Right lobe of liver (tissue), 6 donors: ENCODE measurements at regions not wholly inside any gene's neighbourhood (a gene's known extent, or its start where the extent isn't known, plus 50 kb on each side); places are given as distances from the start of the nearest gene placed in this dataset.
A peak's percentile ranks its signal among the peaks of the same experiment; 100 is the strongest.

ENCODE experiments used
- ATAC-seq, 4 donors: fragments of 200-7000 bp; cut with Tn5 transposase; one replicate each; pipeline ENCODE4 v1.9.1; 2020; ENCODE audit warnings: mild to moderate bottlenecking in 4 of 4, moderate library complexity in 4 of 4
- DNase-seq, 3 donors: peaks; one replicate each; pipeline ENCODE4 v3.0.0-alpha.2; 2020
- H3K27ac ChIP-seq, 3 donors: fragments of 200-600 bp; one replicate each; pipeline ENCODE4 v1.8.0; 2022
- H3K27me3 ChIP-seq, 2 donors: fragments of 200-600 bp; one replicate each; pipeline ENCODE4 v1.8.0; 2022
- H3K36me3 ChIP-seq, 4 donors: fragments of 200-600 bp; sonication (generic) in 1 of 4; one replicate each; pipeline versions ENCODE4 v1.5.1 to v1.8.0; 2017 to 2022; ENCODE audit warnings: control low read depth in 1 of 4
- H3K4me1 ChIP-seq, 4 donors: fragments of 200-600 bp; sonication (generic) in 1 of 4; one replicate each; pipeline versions ENCODE4 v1.5.1 to v1.8.0; 2017 to 2022; ENCODE audit warnings: control low read depth in 1 of 4
- H3K4me3 ChIP-seq, 3 donors: fragments of 200-600 bp; one replicate each; pipeline ENCODE4 v1.8.0; 2022
- H3K9me3 ChIP-seq, 4 donors: fragments of 200-600 bp; sonication (generic) in 1 of 4; one replicate each; pipeline versions ENCODE4 v1.5.1 to v1.8.0; 2017 to 2022; ENCODE audit warnings: control low read depth in 1 of 4
- POLR2A ChIP-seq: fragments of 450-650 bp; IDR thresholded peaks from one replicate; pipeline ENCODE4 v1.6.1; 2017; ENCODE audit warnings: antibody characterized with exemption, mild to moderate bottlenecking
- WGBS: methylation state at CpG from one replicate; pipeline ENCODE4 v1.1.6; 2018; ENCODE audit warnings: low coverage, low lambda C conversion rate; ENCODE audit not compliant: insufficient coverage; ENCODE audit errors: missing lambda C conversion rate; 5-methylcytosine and 5-hydroxymethylcytosine counted together
- intact Hi-C, 2 donors: fragments of 100-400 bp; cut with DNase I; formaldehyde crosslinking; loops; one replicate each; pipeline versions ENCODE4 v1.11.2 to v1.14.1; 2022
- TF ChIP-seq, protein P1 (sequence below), 4 donors: fragments of 200-600 bp in 3 of 4; fragments of 450-650 bp in 1 of 4; IDR thresholded peaks; one replicate each; pipeline versions ENCODE4 v1.5.1 to v1.8.0; 2016 to 2022; ENCODE audit warnings: antibody characterized with exemption in 4 of 4, mild to moderate bottlenecking in 2 of 4
- donor health status: DM: no; HTN: yes; CAD: no.
- donor health status: DM: no; HTN: no; CAD: no.
- donor health status: DM: no; HTN: no; CAD: no.
- donor health status: DM: no; HTN: yes; CAD: no.
- donor health status: DM: no; HTN: yes; CAD: no.

DNA sequence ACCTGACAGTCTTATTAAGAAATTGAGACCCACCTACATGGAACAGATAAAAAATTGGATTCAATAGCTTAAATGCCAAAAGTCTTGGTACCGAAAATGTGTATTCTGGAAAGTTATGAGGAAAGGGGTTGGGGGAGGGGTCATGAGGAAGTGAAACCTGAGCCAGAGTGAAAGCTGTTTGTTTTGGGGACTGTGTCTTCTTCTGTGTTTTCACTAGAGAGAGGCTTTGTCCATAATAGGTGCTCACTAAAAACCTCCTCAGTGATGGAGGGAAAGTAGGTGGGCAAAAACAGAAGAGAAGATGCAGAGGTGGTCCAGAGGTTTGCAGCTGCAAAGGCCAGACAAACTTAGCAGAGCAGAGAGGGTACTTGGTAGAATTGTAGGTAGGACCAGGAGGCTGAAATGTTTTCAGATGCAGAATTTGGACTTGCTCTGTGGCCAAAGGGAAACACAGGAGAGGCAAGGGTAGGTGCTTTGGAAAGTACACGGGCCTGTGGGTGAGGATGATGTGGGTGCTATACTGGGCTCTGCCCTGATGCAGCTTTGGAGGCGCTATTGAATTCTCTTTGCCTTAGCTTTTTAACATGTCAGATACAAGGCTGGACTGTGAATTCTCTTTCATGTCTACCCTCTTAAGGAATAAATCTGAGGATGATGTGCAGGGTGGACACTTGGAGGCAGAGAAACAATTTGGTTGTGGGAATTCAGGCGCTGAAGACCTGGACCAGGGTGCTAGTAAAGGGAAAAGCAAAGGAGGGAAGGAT is 254.6 kb downstream of the PTEN start:
- ATAC-seq (peak in 1 of 4 donors; percentile 17), DNase-seq (no peak)
- Histone ChIP-seq H3K4me1 (peaks cover 0 to 13% (median 4%) of the 10 kb centered on the region in 4 donors), H3K27ac (no peak overlapping the region), H3K9me3 (no peaks in the 10 kb centered on the region), H3K36me3 (no peaks in the 10 kb centered on the region), H3K4me3 (no peak overlapping the region), H3K27me3 (no peaks in the 10 kb centered on the region)
- intact Hi-C loops: loop anchor here in 1 of 2 donors (10.0 kb wide), 2 partner anchors 253 to 277 kb away; partner anchors contain the start of genes KLLN and PTEN
- 80% methylated on average over 4 of the region's 4 CpGs for WGBS
- TF ChIP-seq POLR2A: no peak
- TF ChIP-seq, protein P1, sequence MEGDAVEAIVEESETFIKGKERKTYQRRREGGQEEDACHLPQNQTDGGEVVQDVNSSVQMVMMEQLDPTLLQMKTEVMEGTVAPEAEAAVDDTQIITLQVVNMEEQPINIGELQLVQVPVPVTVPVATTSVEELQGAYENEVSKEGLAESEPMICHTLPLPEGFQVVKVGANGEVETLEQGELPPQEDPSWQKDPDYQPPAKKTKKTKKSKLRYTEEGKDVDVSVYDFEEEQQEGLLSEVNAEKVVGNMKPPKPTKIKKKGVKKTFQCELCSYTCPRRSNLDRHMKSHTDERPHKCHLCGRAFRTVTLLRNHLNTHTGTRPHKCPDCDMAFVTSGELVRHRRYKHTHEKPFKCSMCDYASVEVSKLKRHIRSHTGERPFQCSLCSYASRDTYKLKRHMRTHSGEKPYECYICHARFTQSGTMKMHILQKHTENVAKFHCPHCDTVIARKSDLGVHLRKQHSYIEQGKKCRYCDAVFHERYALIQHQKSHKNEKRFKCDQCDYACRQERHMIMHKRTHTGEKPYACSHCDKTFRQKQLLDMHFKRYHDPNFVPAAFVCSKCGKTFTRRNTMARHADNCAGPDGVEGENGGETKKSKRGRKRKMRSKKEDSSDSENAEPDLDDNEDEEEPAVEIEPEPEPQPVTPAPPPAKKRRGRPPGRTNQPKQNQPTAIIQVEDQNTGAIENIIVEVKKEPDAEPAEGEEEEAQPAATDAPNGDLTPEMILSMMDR (IDR thresholded peaks at IDR 0.05): peak in 1 of 4 donors; percentile 10

DNA sequence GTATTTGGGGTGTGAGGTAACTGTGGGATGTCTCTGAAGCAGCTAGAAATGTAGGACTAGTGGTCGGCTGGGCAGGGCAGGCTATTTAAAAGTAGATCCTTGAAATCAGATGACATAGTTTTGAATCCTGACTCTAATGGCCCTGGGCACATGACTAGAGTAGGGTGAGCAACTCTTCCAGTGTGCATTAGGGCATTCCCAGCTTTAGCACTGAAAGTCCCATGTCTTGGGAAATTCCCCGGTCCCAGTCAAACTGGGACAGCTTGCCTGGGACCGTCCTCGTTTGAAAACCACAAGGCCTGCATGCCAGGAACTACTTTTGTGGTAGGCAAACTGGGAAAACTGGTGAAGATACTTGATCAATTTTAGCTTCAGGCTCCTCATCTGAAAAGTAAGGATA is 255.3 kb downstream of the PTEN start:
- no peak overlapping the region for H3K4me3 ChIP-seq
- H3K9me3 ChIP-seq: no peaks in the 10 kb centered on the region
- ATAC-seq (peak in 1 of 4 donors; percentile 47), DNase-seq (no peak)
- no peaks in the 10 kb centered on the region for H3K27me3 ChIP-seq
- TF ChIP-seq, protein P1 (IDR thresholded peaks at IDR 0.05): no peak
- TF ChIP-seq POLR2A: no peak
- intact Hi-C loops: loop anchor here in 1 of 2 donors (10.0 kb wide), 2 partner anchors 254 to 276 kb away; partner anchors contain the start of genes KLLN and PTEN
- H3K36me3 ChIP-seq: no peaks in the 10 kb centered on the region
- 40% methylated on average over 4 of the region's 4 CpGs for WGBS
- no peak overlapping the region for H3K27ac ChIP-seq
- H3K4me1 ChIP-seq: peaks cover 0 to 13% (median 4%) of the 10 kb centered on the region in 4 donors

DNA sequence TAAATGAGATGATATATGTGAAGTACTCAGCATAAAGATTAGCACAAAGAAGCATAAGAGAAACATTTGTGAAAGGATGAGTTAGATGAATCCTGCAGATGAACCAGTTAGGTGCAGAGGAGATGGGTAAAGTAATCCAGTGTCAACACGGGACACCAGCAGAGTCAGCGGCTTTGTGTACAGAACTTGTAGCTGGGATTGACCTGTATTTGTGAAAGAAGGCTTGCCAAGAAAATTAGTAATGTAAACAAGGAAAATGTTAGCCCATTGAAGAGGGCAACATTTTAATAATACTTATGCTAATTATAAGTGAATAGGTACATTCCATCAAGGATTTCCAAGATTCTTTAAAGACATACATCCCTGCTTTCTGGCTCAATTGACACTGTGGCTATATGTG is 255.7 kb downstream of the PTEN start:
- DNase-seq: no peak
- no peak overlapping the region for H3K4me3 ChIP-seq
- TF ChIP-seq, protein P1 (IDR thresholded peaks at IDR 0.05): no peak
- TF ChIP-seq POLR2A: no peak
- peaks cover 0 to 13% (median 4%) of the 10 kb centered on the region in 4 donors for H3K4me1 ChIP-seq
- intact Hi-C loops: loop anchor here in 1 of 2 donors (10.0 kb wide), 2 partner anchors 254 to 276 kb away; partner anchors contain the start of genes KLLN and PTEN
- H3K9me3 ChIP-seq: no peaks in the 10 kb centered on the region
- H3K36me3 ChIP-seq: no peaks in the 10 kb centered on the region
- WGBS: 25% methylated on average over 2 of the region's 2 CpGs
- ATAC-seq: peak; percentile 66 to 84 (median 69)
- H3K27me3 ChIP-seq: no peaks in the 10 kb centered on the region
- H3K27ac ChIP-seq: no peak overlapping the region

DNA sequence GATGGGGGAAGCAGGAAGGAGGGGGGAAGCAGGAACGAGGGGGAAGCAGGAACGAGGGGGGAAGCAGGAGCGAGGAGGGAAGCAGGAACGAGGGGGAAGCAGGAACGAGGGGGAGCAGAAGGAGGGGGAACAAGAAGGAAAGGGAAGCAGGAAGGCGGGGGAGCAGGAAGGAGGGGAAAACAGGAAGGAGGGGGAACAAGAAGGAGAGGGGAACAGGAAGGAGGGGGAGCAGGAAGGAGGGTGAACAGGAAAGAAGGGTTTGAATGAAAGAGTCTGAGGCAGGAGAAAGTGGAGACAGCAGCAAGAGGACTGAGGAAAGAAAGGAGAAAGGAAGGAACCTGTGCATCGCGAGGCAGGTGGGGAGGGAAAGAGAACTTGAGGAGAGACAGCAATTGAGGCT is 256.6 kb downstream of the PTEN start:
- WGBS: 75% methylated on average over 8 of the region's 8 CpGs
- ATAC-seq (no peak), DNase-seq (no peak)
- H3K27me3 ChIP-seq: no peaks in the 10 kb centered on the region
- H3K36me3 ChIP-seq: no peaks in the 10 kb centered on the region
- TF ChIP-seq POLR2A: no peak
- TF ChIP-seq, protein P1 (IDR thresholded peaks at IDR 0.05): no peak
- intact Hi-C loops: no loop called here
- no peak overlapping the region for H3K4me3 ChIP-seq
- no peak overlapping the region for H3K27ac ChIP-seq
- peaks cover 0 to 13% (median 4%) of the 10 kb centered on the region in 4 donors for H3K4me1 ChIP-seq
- H3K9me3 ChIP-seq: no peaks in the 10 kb centered on the region
